ENCODE measurements at regions not wholly inside any gene's neighbourhood (a gene's known extent, or its start where the extent isn't known, plus 50 kb on each side); places are given as distances from the start of the nearest gene placed in this dataset.

DNA sequence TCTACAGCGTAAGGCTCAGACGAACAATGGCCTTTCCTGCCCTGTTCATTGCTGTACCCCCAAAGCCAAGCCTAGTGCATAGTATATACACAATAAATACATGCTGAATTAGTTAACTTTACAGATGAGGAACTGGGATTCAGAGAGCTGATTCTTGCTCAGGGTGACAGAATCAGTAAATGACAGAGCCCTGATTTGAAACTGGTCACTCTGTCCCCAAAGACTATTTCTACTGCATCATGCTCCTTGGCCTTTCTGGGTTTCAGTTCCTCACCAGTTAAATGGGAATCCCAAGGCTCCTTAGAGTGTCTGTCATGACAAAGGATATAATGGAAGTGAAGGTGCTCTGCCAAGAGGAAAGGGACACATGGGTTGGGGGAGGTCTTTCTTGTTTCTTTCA is 50.5 kb upstream of the TSKU start:
- H3K36me3 ChIP-seq (ENCODE audit: insufficient read depth, low read length), result no peaks in the 10 kb centered on the region
- H3K27ac ChIP-seq, result no peak overlapping the region
- H3K9ac ChIP-seq (ENCODE audit: insufficient read length), result no peak overlapping the region
- no peak for DNase-seq (ENCODE audit: low read depth, low spot score)
- no peaks in the 10 kb centered on the region for H3K9me3 ChIP-seq (ENCODE audit: low read depth, low read length)
- no peak for TF ChIP-seq POLR2AphosphoS5 (IDR thresholded peaks at IDR 0.05; ENCODE audit: borderline replicate concordance, low read depth, low read length)
- TF ChIP-seq FOXP2 (optimal IDR thresholded peaks at IDR 0.05; ENCODE audit: control extremely low read depth, extremely low read length, insufficient read depth), result no peak
- no peak overlapping the region for H3K4me3 ChIP-seq

All from SK-N-MC (cell line).